IMR-90 (cell line): ENCODE measurements at regions not wholly inside any gene's neighbourhood (a gene's known extent, or its start where the extent isn't known, plus 50 kb on each side); places are given as distances from the start of the nearest gene placed in this dataset.

ENCODE experiments used
- ATAC-seq: fragments of 200-7000 bp; cut with Tn5 transposase; 2 replicates; pipeline ENCODE4 v1.9.1; 2020; ENCODE audit warnings: low read depth, mild to moderate bottlenecking, moderate library complexity
- BruUV-seq: library from RNA; stranded (reverse); fragments of 400-500 nt; replicated peaks from 2 replicates; lab custom pipeline; 2021; lab: Mats Ljungman, UMichigan
- CTCF ChIA-PET: fragments of 300-600 bp; formaldehyde crosslinking; extraction: SDS; loops from one replicate; lab custom pipeline; 2021; ENCODE audit warnings: antibody characterized with exemption; lab: Yijun Ruan, JAX
- POLR2A ChIA-PET: fragments of 300-600 bp; sonication (Branson Sonifier 250); formaldehyde crosslinking; loops from one replicate; lab custom pipeline; 2022; ENCODE audit warnings: antibody characterized with exemption; ENCODE audit not compliant: unreplicated experiment; lab: Charles Lee
- DNase-seq: peaks from one replicate; pipeline ENCODE4 v3.0.0; 2013
- H2AFZ ChIP-seq: replicated peaks from 2 replicates; pipeline ENCODE3; 2013; ENCODE audit warnings: low read length, mild to moderate bottlenecking; ENCODE audit not compliant: poor library complexity
- H2AK5ac ChIP-seq: 2 replicates; pipeline ENCODE4 v1.6.1; 2013; ENCODE audit warnings: low read depth, low read length, inconsistent platforms
- H2AK9ac ChIP-seq: replicated peaks from 2 replicates; pipeline ENCODE3; 2013; ENCODE audit warnings: mild to moderate bottlenecking, low read depth, low read length, moderate library complexity; ENCODE audit not compliant: poor library complexity
- H2BK120ac ChIP-seq: 2 replicates; pipeline ENCODE4 v1.6.1; 2013; ENCODE audit warnings: low read depth, low read length, inconsistent platforms
- H2BK15ac ChIP-seq: 3 replicates; pipeline ENCODE4 v1.6.1; 2013; ENCODE audit warnings: low read depth, low read length, inconsistent platforms
- H2BK20ac ChIP-seq: 2 replicates; pipeline ENCODE4 v1.6.1; 2013; ENCODE audit warnings: low read depth, mild to moderate bottlenecking, inconsistent platforms, low read length, moderate library complexity
- H2BK5ac ChIP-seq: 2 replicates; pipeline ENCODE4 v1.6.1; 2013; ENCODE audit warnings: mild to moderate bottlenecking, low read depth, low read length, inconsistent platforms; ENCODE audit not compliant: poor library complexity, severe bottlenecking
- H3K14ac ChIP-seq: replicated peaks from 2 replicates; pipeline ENCODE4 v1.6.1; 2013; ENCODE audit warnings: low read depth, low read length, inconsistent platforms
- H3K18ac ChIP-seq: 2 replicates; pipeline ENCODE4 v1.6.1; 2013; ENCODE audit warnings: low read depth, low read length, control low read depth
- H3K23ac ChIP-seq: 2 replicates; pipeline ENCODE4 v1.6.1; 2013; ENCODE audit warnings: low read depth, low read length, inconsistent platforms
- H3K27ac ChIP-seq: 2 replicates; pipeline ENCODE4 v1.5.1; 2013; ENCODE audit warnings: mild to moderate bottlenecking, control low read depth, low read length; ENCODE audit not compliant: insufficient read depth
- H3K27me3 ChIP-seq: 2 replicates; pipeline ENCODE4 v1.6.1; 2013; ENCODE audit warnings: low read length; ENCODE audit not compliant: control insufficient read depth, insufficient read depth
- H3K36me3 ChIP-seq: 2 replicates; pipeline ENCODE4 v1.6.1; 2013; ENCODE audit warnings: low read length, mixed read lengths; ENCODE audit not compliant: control insufficient read depth, insufficient read depth
- H3K4ac ChIP-seq: 2 replicates; pipeline ENCODE4 v1.6.1; 2013; ENCODE audit warnings: low read depth, low read length, inconsistent platforms
- H3K4me1 ChIP-seq: 2 replicates; pipeline ENCODE4 v1.6.1; 2013; ENCODE audit warnings: low read length, mixed read lengths; ENCODE audit not compliant: control insufficient read depth, insufficient read depth
- H3K4me2 ChIP-seq: 2 replicates; pipeline ENCODE4 v1.6.1; 2013; ENCODE audit warnings: low read depth, mild to moderate bottlenecking, control low read depth, low read length, moderate library complexity
- H3K4me3 ChIP-seq: 2 replicates; pipeline ENCODE4 v1.5.1; 2013; ENCODE audit warnings: low read depth, mild to moderate bottlenecking, control low read depth, low read length, moderate library complexity; ENCODE audit not compliant: insufficient read depth
- H3K56ac ChIP-seq: 2 replicates; pipeline ENCODE4 v1.6.1; 2013; ENCODE audit warnings: low read length, inconsistent platforms; ENCODE audit not compliant: insufficient read depth; ENCODE audit errors: extremely low read depth
- H3K79me1 ChIP-seq, 2 experiments: 2 replicates each; pipeline ENCODE4 v1.6.1; 2013; ENCODE audit warnings: low read length in 2 of 2, inconsistent platforms in 1 of 2, low read depth in 1 of 2
- H3K9ac ChIP-seq: 2 replicates; pipeline ENCODE4 v1.6.1; 2013; ENCODE audit warnings: low read depth, low read length, control low read depth
- H3K9me1 ChIP-seq: 2 replicates; pipeline ENCODE4 v1.6.1; 2013; ENCODE audit warnings: low read length, inconsistent platforms; ENCODE audit not compliant: insufficient read depth
- H3K9me3 ChIP-seq: 2 replicates; pipeline ENCODE4 v1.6.1; 2013; ENCODE audit warnings: low read length; ENCODE audit not compliant: control insufficient read depth, insufficient read depth
- H4K20me1 ChIP-seq: 2 replicates; pipeline ENCODE4 v1.6.1; 2013; ENCODE audit warnings: low read length, inconsistent platforms; ENCODE audit not compliant: insufficient read depth
- H4K5ac ChIP-seq: 2 replicates; pipeline ENCODE4 v1.6.1; 2013; ENCODE audit warnings: mild to moderate bottlenecking, low read depth, low read length, control low read depth
- H4K8ac ChIP-seq, 2 experiments: 2 replicates each; pipeline ENCODE4 v1.6.1; 2013; ENCODE audit warnings: low read depth in 2 of 2, low read length in 2 of 2, control low read depth in 1 of 2, inconsistent platforms in 1 of 2
- H4K91ac ChIP-seq: 2 replicates; pipeline ENCODE4 v1.6.1; 2013; ENCODE audit warnings: low read depth, low read length, inconsistent platforms; ENCODE audit not compliant: insufficient read depth
- BHLHE40 ChIP-seq: fragments of 150-350 bp; IDR thresholded peaks from 2 replicates; pipeline ENCODE4 v1.6.1; 2016; ENCODE audit warnings: mild to moderate bottlenecking, low read depth, low read length
- CEBPB ChIP-seq: IDR thresholded peaks from 2 replicates; pipeline ENCODE4 v1.6.1; 2012; ENCODE audit warnings: low read depth, low read length, improper control_type of control experiment
- CHD1 ChIP-seq: IDR thresholded peaks from 2 replicates; pipeline ENCODE4 v1.6.1; 2012; ENCODE audit warnings: low read depth, low read length, improper control_type of control experiment
- CTCF ChIP-seq: conservative IDR thresholded peaks from 2 replicates; pipeline ENCODE4 v1.5.1; 2012; ENCODE audit warnings: mild to moderate bottlenecking, low read depth, low read length, improper control_type of control experiment
- ELK1 ChIP-seq: fragments of 150-350 bp; IDR thresholded peaks from 2 replicates; pipeline ENCODE4 v1.6.1; 2016; ENCODE audit warnings: low read depth, mild to moderate bottlenecking, low read length, moderate library complexity, borderline replicate concordance
- FOS ChIP-seq: fragments of 150-350 bp; IDR thresholded peaks from 2 replicates; pipeline ENCODE4 v1.6.1; 2016; ENCODE audit warnings: low read depth, low read length
- MAFK ChIP-seq: IDR thresholded peaks from 2 replicates; pipeline ENCODE4 v1.6.1; 2012; ENCODE audit warnings: low read depth, low read length, improper control_type of control experiment
- MAZ ChIP-seq: IDR thresholded peaks from 2 replicates; pipeline ENCODE4 v1.6.1; 2012; ENCODE audit warnings: low read depth, mild to moderate bottlenecking, low read length, improper control_type of control experiment, moderate library complexity, borderline replicate concordance
- MXI1 ChIP-seq: IDR thresholded peaks from 2 replicates; pipeline ENCODE4 v1.6.1; 2012; ENCODE audit warnings: low read depth, mild to moderate bottlenecking, low read length, moderate library complexity, borderline replicate concordance
- NFE2L2 ChIP-seq: fragments of 150-350 bp; IDR thresholded peaks from 2 replicates; pipeline ENCODE4 v1.6.1; 2016; ENCODE audit warnings: low read depth, mild to moderate bottlenecking, low read length
- POLR2A ChIP-seq: IDR thresholded peaks from 2 replicates; pipeline ENCODE4 v1.6.1; 2012; ENCODE audit warnings: mild to moderate bottlenecking, low read depth, low read length
- RAD21 ChIP-seq: IDR thresholded peaks from 2 replicates; pipeline ENCODE4 v1.6.1; 2012; ENCODE audit warnings: low read length, improper control_type of control experiment
- RCOR1 ChIP-seq: IDR thresholded peaks from 2 replicates; pipeline ENCODE4 v1.6.1; 2012; ENCODE audit warnings: mild to moderate bottlenecking, low read length, improper control_type of control experiment; ENCODE audit not compliant: insufficient replicate concordance
- RFX5 ChIP-seq: IDR thresholded peaks from 2 replicates; pipeline ENCODE4 v1.8.0; 2012; ENCODE audit warnings: low read depth, mild to moderate bottlenecking, low read length, moderate library complexity
- SMC3 ChIP-seq: fragments of 150-350 bp; IDR thresholded peaks from 2 replicates; pipeline ENCODE4 v1.6.1; 2016; ENCODE audit warnings: low read depth, mild to moderate bottlenecking, antibody characterized with exemption, low read length, moderate library complexity
- USF2 ChIP-seq: fragments of 150-350 bp; IDR thresholded peaks from 2 replicates; pipeline ENCODE4 v1.6.1; 2017; ENCODE audit warnings: mild to moderate bottlenecking, antibody characterized with exemption, low read length, low read depth
- WGBS, 2 experiments: methylation state at CpG; one replicate each; pipeline versions ENCODE4 v1.1.5 to v1.1.7; 2013; ENCODE audit warnings: missing lambda C conversion rate in 2 of 2; ENCODE audit not compliant: insufficient read length in 1 of 2; ENCODE audit errors: extremely low coverage in 2 of 2; 5-methylcytosine and 5-hydroxymethylcytosine counted together
- dilution Hi-C: fragments of 300-500 bp; cut with HindIII; formaldehyde crosslinking; loops from one replicate; pipeline ENCODE4 v1.14.3; 2018; ENCODE audit warnings: low sequenced_read_pairs; ENCODE audit not compliant: unreplicated experiment
- in situ Hi-C: fragments of 300-500 bp; cut with MboI; formaldehyde crosslinking; loops from 3 replicates; pipeline ENCODE4 v1.14.3; 2019; ENCODE audit warnings: low sequenced_read_pairs, inconsistent platforms, mixed read lengths
- intact Hi-C: fragments of 100-400 bp; cut with micrococcal nuclease; formaldehyde crosslinking; loops from 2 replicates; pipeline ENCODE4 v1.10.0; 2022

GRCh38 chr2:195055996-195056395 is 601.0 kb upstream of the SLC39A10 start:
- Histone ChIP-seq H4K20me1 (no peaks in the 10 kb centered on the region), H3K9ac (no peak overlapping the region), H3K79me1 (no peaks in the 10 kb centered on the region), H3K9me3 (peaks cover 2% of the 10 kb centered on the region; the same call in 1 of the 2 replicates), H3K23ac (no peak overlapping the region), H2AK9ac (no peak overlapping the region), H2BK5ac (no peak overlapping the region), H3K18ac (no peak overlapping the region), H3K4me1 (no peaks in the 10 kb centered on the region), H2BK120ac (no peak overlapping the region), H3K14ac (no peak overlapping the region), H3K4ac (no peak overlapping the region), H3K27me3 (no peaks in the 10 kb centered on the region), H4K91ac (no peak overlapping the region), H3K27ac (no peak overlapping the region), H3K4me2 (no peak overlapping the region), H4K5ac (no peak overlapping the region), H3K9me1 (no peaks in the 10 kb centered on the region), H3K4me3 (no peak overlapping the region), H2BK15ac (no peak overlapping the region), H4K8ac (no peak overlapping the region), H3K36me3 (no peaks in the 10 kb centered on the region), H2AFZ (no peak overlapping the region), H2AK5ac (no peak overlapping the region), H3K56ac (no peak overlapping the region), H2BK20ac (no peak overlapping the region)
- ATAC-seq (no peak), DNase-seq (no peak)
- dilution Hi-C loops (no loop called here), intact Hi-C loops (no loop called here), in situ Hi-C loops (no loop called here)
- no TSS peak for BruUV-seq
- no CpG with 5 or more reads among the region's 2 CpGs for WGBS, 2 experiments
- ChIA-PET CTCF (no interaction called here), POLR2A (no interaction called here)
- TF ChIP-seq MAFK, result no peak
- TF ChIP-seq USF2, result no peak
- TF ChIP-seq POLR2A, result no peak
- TF ChIP-seq RCOR1, result no peak
- no peak for TF ChIP-seq MXI1
- no peak for TF ChIP-seq MAZ
- TF ChIP-seq ELK1, result no peak
- no peak for TF ChIP-seq RAD21
- TF ChIP-seq FOS, result no peak
- TF ChIP-seq RFX5, result no peak
- TF ChIP-seq CEBPB, result no peak
- no peak for TF ChIP-seq SMC3
- no peak for TF ChIP-seq BHLHE40
- no peak for TF ChIP-seq NFE2L2
- no peak for TF ChIP-seq CHD1
- no peak for TF ChIP-seq CTCF
